ENCODE measurements at regions not wholly inside any gene's neighbourhood (a gene's known extent, or its start where the extent isn't known, plus 50 kb on each side); places are given as distances from the start of the nearest gene placed in this dataset.

DNA sequence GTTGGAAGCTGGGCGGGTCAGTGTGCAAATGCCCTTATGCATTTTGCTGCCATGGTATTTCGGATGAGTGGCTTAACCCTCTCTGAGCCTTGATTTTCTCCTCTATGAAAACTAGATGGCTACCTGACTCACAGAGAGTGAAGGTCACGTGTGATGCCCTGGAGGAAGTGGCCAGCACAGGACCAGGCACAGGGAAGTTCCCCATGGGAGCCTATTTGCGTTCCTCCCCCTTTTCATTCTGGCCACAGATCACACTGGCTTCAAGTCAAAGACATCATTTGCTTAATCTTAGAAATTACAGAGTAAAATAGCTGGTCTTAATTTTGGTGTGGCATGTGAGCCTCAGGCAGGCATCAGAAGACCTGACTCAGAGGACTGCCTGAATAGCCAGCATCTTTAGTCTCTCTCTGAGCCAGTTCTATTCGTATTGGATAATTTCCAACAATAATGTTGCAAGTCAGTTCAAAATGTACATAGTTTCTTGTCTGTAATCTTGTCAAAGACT lies 57.6 kb upstream of the CD302 start:
- no peak overlapping the region for H2AK5ac ChIP-seq (ENCODE audit: low read length)

DNA sequence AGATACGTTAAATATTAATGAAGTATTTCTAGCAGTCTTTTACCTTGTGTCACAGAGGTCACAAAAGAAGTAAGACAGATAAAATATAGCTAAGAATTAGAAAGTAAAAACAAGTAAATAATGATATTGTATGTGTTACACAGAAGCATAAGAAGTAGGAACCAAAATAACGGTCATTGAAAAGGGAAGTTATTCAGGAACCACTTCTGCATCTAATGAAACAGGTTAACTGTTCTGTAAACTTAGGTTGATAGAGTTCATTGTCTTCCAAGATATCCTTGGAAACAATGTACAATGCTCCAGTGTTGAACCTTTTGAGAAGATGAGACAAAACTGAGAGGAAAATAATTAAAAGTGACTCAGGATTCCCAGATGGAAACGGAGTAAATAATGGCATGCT lies 57.1 kb upstream of the CD302 start:
- no peak overlapping the region for H3K56ac ChIP-seq (ENCODE audit: low read length)
- H3K4ac ChIP-seq (ENCODE audit: low read depth, low read length) = no peak overlapping the region
- H2AK5ac ChIP-seq (ENCODE audit: low read length) = no peak overlapping the region
- no peak overlapping the region for H3K18ac ChIP-seq (ENCODE audit: low read length)
- no peak for DNase-seq
- H4K8ac ChIP-seq (ENCODE audit: low read depth, low read length) = no peak overlapping the region
- no peak overlapping the region for H3K4me2 ChIP-seq (ENCODE audit: low read length)
- WGBS (ENCODE audit: extremely low coverage, insufficient coverage, low lambda C conversion rate) = no CpG with 5 or more reads among the region's 3 CpGs
- no peak overlapping the region for H3K4me3 ChIP-seq (ENCODE audit: low read length)
- no peaks in the 10 kb centered on the region for H3K79me1 ChIP-seq (ENCODE audit: low read length)
- H4K5ac ChIP-seq (ENCODE audit: low read length) = no peak overlapping the region
- no peaks in the 10 kb centered on the region for H3K4me1 ChIP-seq (ENCODE audit: control insufficient read depth, low read depth, low read length)
- H3K27me3 ChIP-seq (ENCODE audit: insufficient read depth, low read length, poor library complexity) = no peaks in the 10 kb centered on the region
- H2BK5ac ChIP-seq (ENCODE audit: low read length) = no peak overlapping the region
- H3K36me3 ChIP-seq (ENCODE audit: control insufficient read depth, insufficient read depth, low read length) = no peaks in the 10 kb centered on the region
- H2BK120ac ChIP-seq (ENCODE audit: low read depth, low read length) = no peak overlapping the region
- no peak overlapping the region for H3K27ac ChIP-seq (ENCODE audit: low read depth, low read length)
- no peaks in the 10 kb centered on the region for H3K79me2 ChIP-seq (ENCODE audit: control insufficient read depth, insufficient read depth, low read length)
- no peak overlapping the region for H3K9ac ChIP-seq (ENCODE audit: low read length)
- no peak overlapping the region for H3K23ac ChIP-seq (ENCODE audit: low read length)
- no peak overlapping the region for H2BK15ac ChIP-seq (replicated peaks; ENCODE audit: low read depth)

More for the DNA sequence above, 57.6 kb upstream of the CD302 start:
- no peak overlapping the region for H4K5ac ChIP-seq (ENCODE audit: low read length)
- H3K4me1 ChIP-seq (ENCODE audit: control insufficient read depth, low read depth, low read length) = no peaks in the 10 kb centered on the region
- H3K4me3 ChIP-seq (ENCODE audit: low read length) = no peak overlapping the region
- no peak overlapping the region for H3K18ac ChIP-seq (ENCODE audit: low read length)
- DNase-seq = no peak
- no CpG with 5 or more reads among the region's 5 CpGs for WGBS (ENCODE audit: extremely low coverage, insufficient coverage, low lambda C conversion rate)
- no peaks in the 10 kb centered on the region for H3K27me3 ChIP-seq (ENCODE audit: insufficient read depth, low read length, poor library complexity)
- H3K23ac ChIP-seq (ENCODE audit: low read length) = no peak overlapping the region
- no peak overlapping the region for H4K8ac ChIP-seq (ENCODE audit: low read depth, low read length)
- no peak overlapping the region for H3K27ac ChIP-seq (ENCODE audit: low read depth, low read length)
- no peak overlapping the region for H3K9ac ChIP-seq (ENCODE audit: low read length)
- no peaks in the 10 kb centered on the region for H3K79me2 ChIP-seq (ENCODE audit: control insufficient read depth, insufficient read depth, low read length)
- H3K36me3 ChIP-seq (ENCODE audit: control insufficient read depth, insufficient read depth, low read length) = no peaks in the 10 kb centered on the region
- H2BK5ac ChIP-seq (ENCODE audit: low read length) = no peak overlapping the region
- no peak overlapping the region for H3K4ac ChIP-seq (ENCODE audit: low read depth, low read length)
- no peak overlapping the region for H2BK15ac ChIP-seq (replicated peaks; ENCODE audit: low read depth)
- no peak overlapping the region for H2BK120ac ChIP-seq (ENCODE audit: low read depth, low read length)
- no peak overlapping the region for H3K4me2 ChIP-seq (ENCODE audit: low read length)
- no peaks in the 10 kb centered on the region for H3K79me1 ChIP-seq (ENCODE audit: low read length)
- H3K56ac ChIP-seq (ENCODE audit: low read length) = no peak overlapping the region

DNA sequence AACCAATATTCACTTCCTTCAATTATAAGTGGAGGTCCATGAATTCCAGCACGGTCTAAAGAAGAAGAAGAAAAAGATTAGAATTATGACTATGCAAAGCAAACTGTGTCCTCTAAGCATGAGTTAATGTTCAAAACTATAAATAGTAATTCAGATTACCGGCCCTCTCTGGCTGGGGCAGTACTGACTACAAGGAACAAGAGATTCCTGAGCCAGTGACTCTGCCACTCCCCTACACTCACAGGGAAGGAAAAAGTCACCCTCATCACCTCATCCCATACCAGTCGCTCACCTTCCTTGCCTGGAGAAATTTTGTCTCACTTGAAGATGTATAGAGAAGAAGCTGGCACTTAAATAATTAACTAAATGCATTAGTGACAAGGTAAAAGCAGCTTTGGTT lies 56.5 kb upstream of the CD302 start:
- no peak overlapping the region for H3K4ac ChIP-seq (ENCODE audit: low read depth, low read length)
- H3K4me1 ChIP-seq (ENCODE audit: control insufficient read depth, low read depth, low read length) = no peaks in the 10 kb centered on the region
- no peak for DNase-seq
- H2BK15ac ChIP-seq (replicated peaks; ENCODE audit: low read depth) = no peak overlapping the region
- H2BK120ac ChIP-seq (ENCODE audit: low read depth, low read length) = no peak overlapping the region
- H4K5ac ChIP-seq (ENCODE audit: low read length) = no peak overlapping the region
- no peaks in the 10 kb centered on the region for H3K79me2 ChIP-seq (ENCODE audit: control insufficient read depth, insufficient read depth, low read length)
- no peak overlapping the region for H3K18ac ChIP-seq (ENCODE audit: low read length)
- no peaks in the 10 kb centered on the region for H3K27me3 ChIP-seq (ENCODE audit: insufficient read depth, low read length, poor library complexity)
- H3K56ac ChIP-seq (ENCODE audit: low read length) = no peak overlapping the region
- no peak overlapping the region for H2BK5ac ChIP-seq (ENCODE audit: low read length)
- no peak overlapping the region for H3K4me3 ChIP-seq (ENCODE audit: low read length)
- no peak overlapping the region for H3K4me2 ChIP-seq (ENCODE audit: low read length)
- H2AK5ac ChIP-seq (ENCODE audit: low read length) = no peak overlapping the region
- no peak overlapping the region for H3K23ac ChIP-seq (ENCODE audit: low read length)
- no peaks in the 10 kb centered on the region for H3K36me3 ChIP-seq (ENCODE audit: control insufficient read depth, insufficient read depth, low read length)
- WGBS (ENCODE audit: extremely low coverage, insufficient coverage, low lambda C conversion rate) = no CpG with 5 or more reads among the region's 3 CpGs
- H3K27ac ChIP-seq (ENCODE audit: low read depth, low read length) = no peak overlapping the region
- no peak overlapping the region for H3K9ac ChIP-seq (ENCODE audit: low read length)
- H3K79me1 ChIP-seq (ENCODE audit: low read length) = no peaks in the 10 kb centered on the region
- H4K8ac ChIP-seq (ENCODE audit: low read depth, low read length) = no peak overlapping the region

DNA sequence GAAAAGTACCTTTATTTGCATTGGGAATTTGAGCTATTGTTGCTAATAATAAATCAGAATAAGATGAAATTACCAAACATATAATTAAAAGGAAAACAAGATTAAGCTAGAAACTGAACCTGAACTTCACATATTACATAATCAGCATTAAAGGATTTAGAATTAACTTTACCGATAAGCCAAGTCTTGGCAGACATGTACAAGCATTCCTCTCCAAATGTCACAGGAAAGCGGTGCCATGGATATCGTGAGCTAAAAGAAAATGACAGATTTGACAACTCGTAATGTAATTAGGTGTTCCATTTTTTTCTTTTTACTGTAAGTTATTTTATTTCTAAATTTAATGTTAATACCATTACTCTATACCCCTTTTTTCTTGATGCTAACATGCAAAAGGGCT lies 55.1 kb upstream of the CD302 start:
- Histone ChIP-seq H3K27me3 (ENCODE audit: insufficient read depth, low read length, poor library complexity) (no peaks in the 10 kb centered on the region), H4K8ac (ENCODE audit: low read depth, low read length) (no peak overlapping the region), H2AK5ac (ENCODE audit: low read length) (no peak overlapping the region), H2BK5ac (ENCODE audit: low read length) (no peak overlapping the region), H3K4ac (ENCODE audit: low read depth, low read length) (no peak overlapping the region), H2BK120ac (ENCODE audit: low read depth, low read length) (no peak overlapping the region), H3K18ac (ENCODE audit: low read length) (no peak overlapping the region), H4K5ac (ENCODE audit: low read length) (no peak overlapping the region), H3K36me3 (ENCODE audit: control insufficient read depth, insufficient read depth, low read length) (no peaks in the 10 kb centered on the region), H3K4me2 (ENCODE audit: low read length) (no peak overlapping the region), H3K4me1 (ENCODE audit: control insufficient read depth, low read depth, low read length) (no peaks in the 10 kb centered on the region), H3K56ac (ENCODE audit: low read length) (no peak overlapping the region), H3K27ac (ENCODE audit: low read depth, low read length) (no peak overlapping the region), H3K9ac (ENCODE audit: low read length) (no peak overlapping the region), H3K23ac (ENCODE audit: low read length) (no peak overlapping the region), H3K4me3 (ENCODE audit: low read length) (no peak overlapping the region), H3K79me1 (ENCODE audit: low read length) (no peaks in the 10 kb centered on the region), H2BK15ac (replicated peaks; ENCODE audit: low read depth) (no peak overlapping the region), H3K79me2 (ENCODE audit: control insufficient read depth, insufficient read depth, low read length) (no peaks in the 10 kb centered on the region)
- WGBS (ENCODE audit: extremely low coverage, insufficient coverage, low lambda C conversion rate) = no CpG with 5 or more reads among the region's 4 CpGs
- DNase-seq = no peak

DNA sequence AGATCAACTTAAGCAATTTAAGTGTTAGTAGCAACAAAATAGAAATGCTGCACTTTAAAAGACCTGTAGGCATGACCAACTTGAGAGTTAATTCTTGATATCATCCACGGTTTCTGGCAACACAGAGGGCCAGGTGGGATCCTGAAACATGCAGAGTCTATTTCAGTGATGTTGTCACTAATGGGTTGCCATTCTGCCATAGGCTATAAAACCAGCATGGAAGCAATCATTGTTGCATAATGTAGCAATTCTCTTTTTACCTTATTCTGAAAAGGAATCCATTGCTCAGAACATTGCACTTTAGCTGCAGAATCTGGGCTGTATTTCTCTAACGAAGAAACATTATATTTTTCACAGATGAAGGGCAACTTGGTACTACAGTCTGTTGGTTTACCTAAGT lies 53.9 kb upstream of the CD302 start:
- DNase-seq = no peak
- Histone ChIP-seq H3K79me1 (ENCODE audit: low read length) (no peaks in the 10 kb centered on the region), H3K79me2 (ENCODE audit: control insufficient read depth, insufficient read depth, low read length) (no peaks in the 10 kb centered on the region), H3K36me3 (ENCODE audit: control insufficient read depth, insufficient read depth, low read length) (no peaks in the 10 kb centered on the region), H4K8ac (ENCODE audit: low read depth, low read length) (no peak overlapping the region), H3K4ac (ENCODE audit: low read depth, low read length) (no peak overlapping the region), H2BK5ac (ENCODE audit: low read length) (no peak overlapping the region), H2AK5ac (ENCODE audit: low read length) (no peak overlapping the region), H3K27ac (ENCODE audit: low read depth, low read length) (no peak overlapping the region), H3K23ac (ENCODE audit: low read length) (no peak overlapping the region), H3K27me3 (ENCODE audit: insufficient read depth, low read length, poor library complexity) (no peaks in the 10 kb centered on the region), H2BK120ac (ENCODE audit: low read depth, low read length) (no peak overlapping the region), H3K18ac (ENCODE audit: low read length) (no peak overlapping the region), H3K4me1 (ENCODE audit: control insufficient read depth, low read depth, low read length) (no peaks in the 10 kb centered on the region), H3K4me2 (ENCODE audit: low read length) (no peak overlapping the region), H2BK15ac (replicated peaks; ENCODE audit: low read depth) (no peak overlapping the region), H3K9ac (ENCODE audit: low read length) (no peak overlapping the region), H3K56ac (ENCODE audit: low read length) (no peak overlapping the region), H4K5ac (ENCODE audit: low read length) (no peak overlapping the region), H3K4me3 (ENCODE audit: low read length) (no peak overlapping the region)
- WGBS (ENCODE audit: extremely low coverage, insufficient coverage, low lambda C conversion rate) = no CpG with 5 or more reads among the region's 2 CpGs

DNA sequence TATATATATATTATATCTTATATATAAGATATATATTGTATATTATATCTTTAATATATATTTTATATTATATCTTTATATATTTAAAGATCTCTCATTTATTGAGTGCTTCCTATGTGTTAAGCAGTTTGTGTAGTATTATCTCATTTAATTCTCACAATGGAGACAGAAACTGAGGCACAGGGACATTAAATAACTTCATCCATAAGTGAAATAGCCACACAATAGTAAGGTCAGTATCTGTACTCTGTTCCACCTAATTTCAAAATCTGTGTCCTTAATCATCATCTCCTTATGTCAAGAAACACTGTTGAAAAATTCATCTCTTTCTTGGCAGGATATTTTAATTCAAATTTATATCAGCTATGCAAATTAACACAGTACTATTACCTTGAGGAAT lies 52.8 kb upstream of the CD302 start:
- Histone ChIP-seq H3K9ac (ENCODE audit: low read length) (no peak overlapping the region), H4K8ac (ENCODE audit: low read depth, low read length) (no peak overlapping the region), H4K5ac (ENCODE audit: low read length) (no peak overlapping the region), H3K27ac (ENCODE audit: low read depth, low read length) (no peak overlapping the region), H2BK5ac (ENCODE audit: low read length) (no peak overlapping the region), H2BK120ac (ENCODE audit: low read depth, low read length) (no peak overlapping the region), H3K36me3 (ENCODE audit: control insufficient read depth, insufficient read depth, low read length) (no peaks in the 10 kb centered on the region), H3K4me3 (ENCODE audit: low read length) (no peak overlapping the region), H3K27me3 (ENCODE audit: insufficient read depth, low read length, poor library complexity) (no peaks in the 10 kb centered on the region), H2AK5ac (ENCODE audit: low read length) (no peak overlapping the region), H2BK15ac (replicated peaks; ENCODE audit: low read depth) (no peak overlapping the region), H3K23ac (ENCODE audit: low read length) (no peak overlapping the region), H3K79me1 (ENCODE audit: low read length) (no peaks in the 10 kb centered on the region), H3K56ac (ENCODE audit: low read length) (no peak overlapping the region), H3K18ac (ENCODE audit: low read length) (no peak overlapping the region), H3K79me2 (ENCODE audit: control insufficient read depth, insufficient read depth, low read length) (no peaks in the 10 kb centered on the region), H3K4me2 (ENCODE audit: low read length) (no peak overlapping the region), H3K4me1 (ENCODE audit: control insufficient read depth, low read depth, low read length) (no peaks in the 10 kb centered on the region), H3K4ac (ENCODE audit: low read depth, low read length) (no peak overlapping the region)
- no peak for DNase-seq
